Fibroblast of lung (primary cell): ENCODE measurements at regions not wholly inside any gene's neighbourhood (a gene's known extent, or its start where the extent isn't known, plus 50 kb on each side); places are given as distances from the start of the nearest gene placed in this dataset.

Source experiments
- DNase-seq, 2 donors: peaks; one replicate each; pipeline versions ENCODE4 v3.0.0 to v3.0.0-alpha.2; 2010; ENCODE audit warnings: low read depth in 2 of 2
- H2AFZ ChIP-seq: 2 replicates; pipeline ENCODE4 v1.5.1; 2012; ENCODE audit warnings: low read length, control low read depth, inconsistent platforms
- H3K27ac ChIP-seq: 2 replicates; pipeline ENCODE4 v1.5.1; 2011; ENCODE audit warnings: low read length, control low read depth; ENCODE audit not compliant: insufficient read depth
- H3K27me3 ChIP-seq: 2 replicates; pipeline ENCODE4 v1.5.1; 2011; ENCODE audit warnings: mild to moderate bottlenecking, low read length; ENCODE audit not compliant: control insufficient read depth, insufficient read depth
- H3K36me3 ChIP-seq: 2 replicates; pipeline ENCODE4 v1.5.1; 2011; ENCODE audit warnings: low read length; ENCODE audit not compliant: control insufficient read depth, insufficient read depth
- H3K4me1 ChIP-seq: 2 replicates; pipeline ENCODE4 v1.5.1; 2011; ENCODE audit warnings: low read length; ENCODE audit not compliant: control insufficient read depth, insufficient read depth; ENCODE audit errors: extremely low read depth
- H3K4me2 ChIP-seq: 2 replicates; pipeline ENCODE4 v1.5.1; 2011; ENCODE audit warnings: low read length, control low read depth; ENCODE audit not compliant: insufficient read depth; ENCODE audit errors: extremely low read depth
- H3K4me3 ChIP-seq, 4 experiments: fragments of 200-600 bp in 1 of 4; sonication (generic) in 1 of 4; replicated peaks in 1 of 4; 2 replicates each; pipeline ENCODE4 v1.5.1; 2011 to 2016; ENCODE audit warnings: low read length in 4 of 4, low read depth in 3 of 4, mild to moderate bottlenecking in 3 of 4, control low read depth in 2 of 4, inconsistent platforms in 1 of 4, mixed read lengths in 1 of 4; ENCODE audit not compliant: insufficient read depth in 1 of 4; ENCODE audit errors: control extremely low read depth in 1 of 4
- H3K79me2 ChIP-seq: 2 replicates; pipeline ENCODE4 v1.5.1; 2012; ENCODE audit warnings: mild to moderate bottlenecking, low read length, inconsistent platforms; ENCODE audit not compliant: control insufficient read depth, insufficient read depth
- H3K9ac ChIP-seq: 2 replicates; pipeline ENCODE4 v1.5.1; 2011; ENCODE audit warnings: mild to moderate bottlenecking, low read length, control low read depth; ENCODE audit not compliant: insufficient read depth
- H3K9me3 ChIP-seq: 2 replicates; pipeline ENCODE4 v1.5.1; 2012; ENCODE audit warnings: low read depth, low read length; ENCODE audit not compliant: control insufficient read depth, insufficient read depth
- H4K20me1 ChIP-seq: 2 replicates; pipeline ENCODE4 v1.5.1; 2011; ENCODE audit warnings: low read length; ENCODE audit not compliant: control insufficient read depth, insufficient read depth; ENCODE audit errors: extremely low read depth
- CTCF ChIP-seq, 2 donors: IDR thresholded peaks in 1 of 2; conservative IDR thresholded peaks in 1 of 2; 1 replicate in 1 of 2; 2 replicates in 1 of 2; pipeline ENCODE4 v1.5.1; 2011 to 2012; ENCODE audit warnings: low read length in 2 of 2, control low read depth in 1 of 2, inconsistent platforms in 1 of 2, low read depth in 1 of 2, mild to moderate bottlenecking in 1 of 2
- EZH2 ChIP-seq: IDR thresholded peaks from 2 replicates; pipeline ENCODE4 v1.5.1; 2012; ENCODE audit warnings: low read length, control low read depth, mild to moderate bottlenecking; ENCODE audit errors: missing control alignments

DNA sequence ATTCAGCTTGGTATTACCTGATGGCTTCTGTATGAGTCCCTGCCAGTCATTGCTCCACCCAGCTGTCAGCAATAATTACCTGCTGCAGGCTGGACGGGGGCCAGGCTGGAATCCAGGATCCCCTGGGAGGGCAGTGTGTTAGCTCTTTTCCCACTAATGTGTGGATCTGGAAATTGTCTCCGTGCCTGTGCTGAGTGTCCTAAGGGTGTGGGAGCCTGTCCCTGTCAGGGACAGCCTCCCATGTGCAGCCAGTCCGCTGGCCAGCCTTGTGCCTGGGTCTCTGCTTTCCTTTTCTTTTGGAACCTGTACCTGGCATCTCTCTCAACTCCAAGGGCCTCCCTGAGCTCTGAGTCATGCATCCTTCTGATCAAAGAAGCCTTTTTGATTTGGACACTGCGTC is 107.2 kb upstream of the SPRED2 start:
- H3K4me2 ChIP-seq: no peak overlapping the region
- H3K79me2 ChIP-seq: no peaks in the 10 kb centered on the region
- no peaks in the 10 kb centered on the region for H3K36me3 ChIP-seq
- no peak overlapping the region for H3K9ac ChIP-seq
- no peak overlapping the region for H3K4me3 ChIP-seq
- no peak for DNase-seq
- H4K20me1 ChIP-seq: no peaks in the 10 kb centered on the region
- no peak overlapping the region for H2AFZ ChIP-seq
- H3K27me3 ChIP-seq: no peaks in the 10 kb centered on the region
- TF ChIP-seq CTCF (conservative IDR thresholded peaks at IDR 0.05 in 1 of 2, IDR thresholded peaks at IDR 0.05 in 1 of 2; ENCODE audit: low read depth in 1 of 2, low read length in 2 of 2): no peak
- TF ChIP-seq EZH2: no peak
- H3K9me3 ChIP-seq: no peaks in the 10 kb centered on the region
- H3K27ac ChIP-seq: no peak overlapping the region
- no peaks in the 10 kb centered on the region for H3K4me1 ChIP-seq

DNA sequence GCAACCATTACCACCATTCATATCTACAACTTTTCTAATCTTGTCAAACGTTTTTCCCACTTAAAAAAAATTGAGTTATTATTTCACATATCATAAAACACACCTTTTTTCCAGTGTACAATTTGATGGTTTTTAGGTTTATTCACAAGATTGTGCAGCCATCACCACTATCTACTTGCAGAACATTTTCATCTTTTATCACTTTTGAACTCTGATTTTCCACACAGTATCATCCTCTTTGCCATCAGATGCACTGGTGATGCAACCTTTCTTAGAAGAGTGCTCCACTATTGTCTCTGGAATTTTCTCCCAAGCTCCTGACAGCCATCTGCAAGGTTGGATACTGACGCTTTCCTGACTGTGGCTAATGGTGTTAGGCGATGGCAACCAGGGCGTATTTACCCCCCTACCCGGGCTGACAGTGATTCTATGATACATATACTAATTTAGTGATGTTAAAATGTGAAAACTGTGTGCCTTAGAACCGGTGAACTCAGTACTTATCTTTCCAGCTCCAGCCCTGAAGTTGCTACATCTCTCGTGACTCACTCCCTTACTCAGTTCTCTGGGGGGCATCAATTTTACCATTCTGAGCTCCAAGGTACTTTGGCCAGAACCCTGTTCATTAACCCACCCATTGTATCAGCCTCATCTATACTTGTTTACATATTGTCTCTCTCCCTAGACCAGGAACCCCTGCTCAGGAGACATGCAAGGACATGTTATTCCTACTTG is 105.4 kb upstream of the SPRED2 start:
- no peak overlapping the region for H3K27ac ChIP-seq
- no peaks in the 10 kb centered on the region for H3K4me1 ChIP-seq
- H3K79me2 ChIP-seq: no peaks in the 10 kb centered on the region
- no peak overlapping the region for H2AFZ ChIP-seq
- TF ChIP-seq CTCF (conservative IDR thresholded peaks at IDR 0.05 in 1 of 2, IDR thresholded peaks at IDR 0.05 in 1 of 2; ENCODE audit: low read depth in 1 of 2, low read length in 2 of 2) (no peak), EZH2 (no peak)
- no peaks in the 10 kb centered on the region for H3K9me3 ChIP-seq
- no peak overlapping the region for H3K4me3 ChIP-seq
- H3K9ac ChIP-seq: no peak overlapping the region
- no peaks in the 10 kb centered on the region for H3K36me3 ChIP-seq
- no peak overlapping the region for H3K4me2 ChIP-seq
- no peaks in the 10 kb centered on the region for H4K20me1 ChIP-seq
- DNase-seq: peak; percentile 22 to 24
- no peaks in the 10 kb centered on the region for H3K27me3 ChIP-seq

DNA sequence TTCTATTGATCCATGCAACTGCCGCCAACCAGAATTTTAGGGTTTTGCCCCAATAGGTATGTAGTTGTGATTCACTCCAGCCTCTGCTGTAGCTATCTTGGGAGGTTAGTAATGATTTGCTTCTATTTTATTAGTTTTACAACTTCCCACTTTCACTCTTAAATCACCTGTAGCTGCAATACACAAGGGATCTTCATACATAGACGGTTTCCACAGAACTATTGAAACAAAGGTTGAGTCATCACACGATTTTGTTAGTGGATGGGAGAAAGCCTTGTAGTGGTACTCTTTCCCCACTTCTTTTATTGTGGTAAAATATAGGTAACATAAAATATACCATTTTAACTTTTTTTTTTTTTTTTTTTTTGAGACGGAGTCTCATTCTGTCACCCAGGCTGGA is 104.2 kb upstream of the SPRED2 start:
- Histone ChIP-seq H3K27me3 (no peaks in the 10 kb centered on the region), H3K79me2 (no peaks in the 10 kb centered on the region), H3K36me3 (no peaks in the 10 kb centered on the region), H4K20me1 (no peaks in the 10 kb centered on the region), H3K4me2 (no peak overlapping the region), H3K27ac (no peak overlapping the region), H3K4me1 (no peaks in the 10 kb centered on the region), H3K4me3 (no peak overlapping the region), H2AFZ (no peak overlapping the region), H3K9ac (no peak overlapping the region), H3K9me3 (no peaks in the 10 kb centered on the region)
- no peak for TF ChIP-seq EZH2
- no peak for TF ChIP-seq CTCF (conservative IDR thresholded peaks at IDR 0.05 in 1 of 2, IDR thresholded peaks at IDR 0.05 in 1 of 2; ENCODE audit: low read depth in 1 of 2, low read length in 2 of 2)
- DNase-seq: no peak
